BJ (cell line): ENCODE measurements at regions not wholly inside any gene's neighbourhood (a gene's known extent, or its start where the extent isn't known, plus 50 kb on each side); places are given as distances from the start of the nearest gene placed in this dataset.
"Not testable (repeated sequence)": the region's sequence is repeated elsewhere in the genome, so short reads cannot be mapped to it uniquely, and the experiment has no call there.

Source experiments
- CTCF ChIA-PET: fragments of 350-600 bp; formaldehyde crosslinking; extraction: SDS; loops from one replicate; lab custom pipeline; 2021; ENCODE audit warnings: antibody characterized with exemption, inconsistent platforms; lab: Yijun Ruan, JAX
- POLR2A ChIA-PET: fragments of 300-600 bp; sonication (Branson Sonifier 250); formaldehyde crosslinking; extraction: SDS; loops from one replicate; lab custom pipeline; 2021; ENCODE audit warnings: antibody characterized with exemption; lab: Charles Lee
- DNase-seq: peaks from one replicate; pipeline ENCODE4 v3.0.0-alpha.2; 2011; ENCODE audit warnings: low read depth
- H3K27me3 ChIP-seq: 2 replicates; pipeline ENCODE4 v1.6.0; 2011; ENCODE audit warnings: low read length; ENCODE audit not compliant: control insufficient read depth, insufficient read depth
- H3K36me3 ChIP-seq: 2 replicates; pipeline ENCODE4 v1.5.1; 2011; ENCODE audit warnings: low read length; ENCODE audit not compliant: control insufficient read depth, insufficient read depth
- H3K4me3 ChIP-seq: 2 replicates; pipeline ENCODE4 v1.5.1; 2011; ENCODE audit warnings: low read depth, mild to moderate bottlenecking, control low read depth, low read length
- CTCF ChIP-seq: IDR thresholded peaks from 2 replicates; pipeline ENCODE4 v1.5.1; 2011; ENCODE audit warnings: low read depth, mild to moderate bottlenecking, control low read depth, inconsistent platforms, low read length, moderate library complexity; ENCODE audit not compliant: insufficient read depth

GRCh38 chr21:35504277-35504676 lies 455.2 kb upstream of the RUNX1 start:
- TF ChIP-seq CTCF, result no peak
- ChIA-PET POLR2A (no interaction called here), CTCF (interaction anchor here (1.6 to 1.7 kb wide), 2 partner anchors 335 to 615 kb away, joined by 4 to 5 read pairs; no protein-coding TSS in a partner anchor)
- no peak overlapping the region for H3K4me3 ChIP-seq
- H3K36me3 ChIP-seq, result no peaks in the 10 kb centered on the region
- H3K27me3 ChIP-seq, result no peaks in the 10 kb centered on the region
- no peak for DNase-seq

- Histone ChIP-seq H3K4me3 (no peak overlapping the region), H3K27me3 (no peaks in the 10 kb centered on the region), H3K36me3 (no peaks in the 10 kb centered on the region)
- no peak for DNase-seq
- POLR2A ChIA-PET, result interaction anchor here (0.5 to 0.7 kb wide), 2 partner anchors 562 to 614 kb away, joined by 3 read pairs; no protein-coding TSS in a partner anchor
- CTCF ChIA-PET, result interaction anchor here (1.0 to 1.7 kb wide), 3 partner anchors 24 to 614 kb away, joined by 4 to 5 read pairs (median 5); no protein-coding TSS in a partner anchor
- TF ChIP-seq CTCF, result no peak
Observed at GRCh38 chr21:35503671-35504070, 454.6 kb upstream of the RUNX1 start.

- H3K36me3 ChIP-seq, result no peaks in the 10 kb centered on the region
- ChIA-PET CTCF (interaction anchor here (1.0 to 1.7 kb wide), 2 partner anchors 23 to 337 kb away, joined by 4 to 5 read pairs; no protein-coding TSS in a partner anchor), POLR2A (interaction anchor here (0.5 kb wide), 1 partner anchor 561 kb away, joined by 3 read pairs; no protein-coding TSS in a partner anchor)
- no peak for TF ChIP-seq CTCF
- no peak overlapping the region for H3K4me3 ChIP-seq
- no peaks in the 10 kb centered on the region for H3K27me3 ChIP-seq
- DNase-seq, result no peak
Observed at GRCh38 chr21:35502821-35503220, 453.7 kb upstream of the RUNX1 start.

- H3K36me3 ChIP-seq, H3K4me3 ChIP-seq, DNase-seq, POLR2A ChIA-PET, CTCF ChIA-PET, H3K27me3 ChIP-seq: not testable (repeated sequence)
Observed at GRCh38 chr21:35497522-35497921, 448.4 kb upstream of the RUNX1 start.

- no peak for DNase-seq
- H3K4me3 ChIP-seq, result no peak overlapping the region
- no peaks in the 10 kb centered on the region for H3K36me3 ChIP-seq
- H3K27me3 ChIP-seq, result no peaks in the 10 kb centered on the region
- CTCF ChIA-PET, result interaction anchor here (1.0 to 1.3 kb wide), 3 partner anchors 9 to 16 kb away, joined by 3 to 5 read pairs (median 3); no protein-coding TSS in a partner anchor
- no peak for TF ChIP-seq CTCF
- POLR2A ChIA-PET, result no interaction called here
Observed at GRCh38 chr21:35491920-35492678, 443.0 kb upstream of the RUNX1 start.
